GM18511 (cell line): ENCODE measurements at regions not wholly inside any gene's neighbourhood (a gene's known extent, or its start where the extent isn't known, plus 50 kb on each side); places are given as distances from the start of the nearest gene placed in this dataset.
"Not testable (repeated sequence)": the region's sequence is repeated elsewhere in the genome, so short reads cannot be mapped to it uniquely, and the experiment has no call there.

Experiments used
- ATAC-seq: cut with Tn5 transposase; IDR thresholded peaks from one replicate; pipeline ENCODE4 v1.9.1; 2021; ENCODE audit warnings: mild to moderate bottlenecking, moderate library complexity; ENCODE audit not compliant: unreplicated experiment

- ATAC-seq, result no peak
These were observed 88.5 kb upstream of the SH3BP4 start for GRCh38 chr2:234863043-234863934.

GRCh38 chr2:234861841-234862735, 89.7 kb upstream of the SH3BP4 start:
- no peak for ATAC-seq

GRCh38 chr2:234859330-234859872, 92.4 kb upstream of the SH3BP4 start:
- not testable (repeated sequence) for ATAC-seq

GRCh38 chr2:234858790-234859329, 93.0 kb upstream of the SH3BP4 start:
- no peak for ATAC-seq

GRCh38 chr2:234858145-234858544, 93.7 kb upstream of the SH3BP4 start:
- ATAC-seq, result no peak

GRCh38 chr2:234853729-234854128, 98.1 kb upstream of the SH3BP4 start:
- no peak for ATAC-seq

- no peak for ATAC-seq
These were observed 98.9 kb upstream of the SH3BP4 start for GRCh38 chr2:234852941-234853340.

GRCh38 chr2:234852035-234852434, 99.8 kb upstream of the SH3BP4 start:
- no peak for ATAC-seq

- ATAC-seq, result no peak
These were observed 100.4 kb upstream of the SH3BP4 start for GRCh38 chr2:234851451-234851850.

GRCh38 chr2:234850818-234851217, 101.0 kb upstream of the SH3BP4 start:
- ATAC-seq, result no peak

GRCh38 chr2:234849678-234850077, 102.1 kb upstream of the SH3BP4 start:
- no peak for ATAC-seq

- no peak for ATAC-seq
These were observed 103.2 kb upstream of the SH3BP4 start for GRCh38 chr2:234848578-234848977.

- no peak for ATAC-seq
These were observed 104.2 kb upstream of the SH3BP4 start for GRCh38 chr2:234847639-234848038.

GRCh38 chr2:234847364-234847635, 104.5 kb upstream of the SH3BP4 start:
- ATAC-seq, result no peak

- no peak for ATAC-seq
These were observed 105.0 kb upstream of the SH3BP4 start for GRCh38 chr2:234846599-234847363.

GRCh38 chr2:234845602-234846590, 105.9 kb upstream of the SH3BP4 start:
- ATAC-seq, result no peak

- ATAC-seq, result no peak
These were observed 108.4 kb upstream of the SH3BP4 start for GRCh38 chr2:234843411-234843810.

- ATAC-seq, result no peak
These were observed 109.1 kb upstream of the SH3BP4 start for GRCh38 chr2:234842753-234843152.

GRCh38 chr2:234841321-234842015, 110.3 kb upstream of the SH3BP4 start:
- ATAC-seq, result no peak
